GM19239 (cell line): ENCODE measurements at regions not wholly inside any gene's neighbourhood (a gene's known extent, or its start where the extent isn't known, plus 50 kb on each side); places are given as distances from the start of the nearest gene placed in this dataset.

Experiments used
- DNase-seq: peaks from one replicate; pipeline ENCODE4 v3.0.0; 2011; ENCODE audit warnings: low spot score; ENCODE audit not compliant: insufficient read length
- FAIRE-seq: peaks from 2 replicates; lab custom pipeline; 2011; peaks lifted over from hg19 to GRCh38; lab: Jason Lieb, UNC

GRCh38 chr21:27206368-27206982 lies 239.6 kb upstream of the ADAMTS5 start:
- no peak for FAIRE-seq
- DNase-seq: no peak

GRCh38 chr21:27202301-27202700 lies 235.4 kb upstream of the ADAMTS5 start:
- DNase-seq: no peak
- FAIRE-seq: no peak

GRCh38 chr21:27201197-27201596 lies 234.3 kb upstream of the ADAMTS5 start:
- DNase-seq: no peak

GRCh38 chr21:27196651-27197050 lies 229.8 kb upstream of the ADAMTS5 start:
- no peak for FAIRE-seq

More at GRCh38 chr21:27201197-27201596, 234.3 kb upstream of the ADAMTS5 start:
- no peak for FAIRE-seq

GRCh38 chr21:27192281-27192949 lies 225.5 kb upstream of the ADAMTS5 start:
- FAIRE-seq: no peak
- no peak for DNase-seq

More at GRCh38 chr21:27196651-27197050, 229.8 kb upstream of the ADAMTS5 start:
- DNase-seq: no peak

- FAIRE-seq: no peak
- no peak for DNase-seq
These were observed 223.7 kb upstream of the ADAMTS5 start for GRCh38 chr21:27190601-27191000.

GRCh38 chr21:27189870-27190269 lies 223.0 kb upstream of the ADAMTS5 start:
- no peak for FAIRE-seq
- no peak for DNase-seq

- DNase-seq: no peak
- no peak for FAIRE-seq
These were observed 206.2 kb upstream of the ADAMTS5 start for GRCh38 chr21:27173053-27173452.

- DNase-seq: no peak
These were observed 204.8 kb upstream of the ADAMTS5 start for GRCh38 chr21:27171707-27172106.

GRCh38 chr21:27168084-27168483 lies 201.2 kb upstream of the ADAMTS5 start:
- FAIRE-seq: no peak

More at GRCh38 chr21:27171707-27172106, 204.8 kb upstream of the ADAMTS5 start:
- no peak for FAIRE-seq

GRCh38 chr21:27164208-27165177 lies 197.6 kb upstream of the ADAMTS5 start:
- FAIRE-seq: no peak
- no peak for DNase-seq

More at GRCh38 chr21:27168084-27168483, 201.2 kb upstream of the ADAMTS5 start:
- no peak for DNase-seq

GRCh38 chr21:27158967-27159366 lies 192.1 kb upstream of the ADAMTS5 start:
- no peak for DNase-seq
- FAIRE-seq: no peak

GRCh38 chr21:27157097-27157496 lies 190.2 kb upstream of the ADAMTS5 start:
- FAIRE-seq: no peak
- DNase-seq: no peak

GRCh38 chr21:27156666-27157065 lies 189.8 kb upstream of the ADAMTS5 start:
- FAIRE-seq: no peak
- no peak for DNase-seq

- FAIRE-seq (no peak), DNase-seq (no peak)
These were observed 188.2 kb upstream of the ADAMTS5 start for GRCh38 chr21:27155130-27155500.

GRCh38 chr21:27154451-27155129 lies 187.7 kb upstream of the ADAMTS5 start:
- no peak for FAIRE-seq
- DNase-seq: no peak

- FAIRE-seq (no peak), DNase-seq (no peak)
These were observed 186.1 kb upstream of the ADAMTS5 start for GRCh38 chr21:27152996-27153395.

- DNase-seq: no peak
- FAIRE-seq: no peak
These were observed 182.1 kb upstream of the ADAMTS5 start for GRCh38 chr21:27149034-27149433.

- FAIRE-seq (no peak), DNase-seq (no peak)
These were observed 179.4 kb upstream of the ADAMTS5 start for GRCh38 chr21:27146268-27146667.

- DNase-seq: no peak
- no peak for FAIRE-seq
These were observed 178.4 kb upstream of the ADAMTS5 start for GRCh38 chr21:27145134-27145798.
